Sigmoid colon (tissue), 4 donors: ENCODE measurements at regions not wholly inside any gene's neighbourhood (a gene's known extent, or its start where the extent isn't known, plus 50 kb on each side); places are given as distances from the start of the nearest gene placed in this dataset.

ENCODE experiments used
- POLR2AphosphoS5 ChIP-seq, 4 donors: sonication (generic); formaldehyde crosslinking; IDR thresholded peaks; one replicate each; pipeline ENCODE4 v1.6.1; 2017; ENCODE audit warnings: antibody characterized with exemption in 4 of 4
- TF ChIP-seq, protein P1 (sequence below), 4 experiments: fragments of 450-650 bp in 3 of 4; fragments of 200-600 bp in 1 of 4; IDR thresholded peaks; one replicate each; pipeline ENCODE4 v1.5.1; 2016 to 2019; ENCODE audit warnings: antibody characterized with exemption in 4 of 4, mild to moderate bottlenecking in 3 of 4, moderate library complexity in 2 of 4

DNA sequence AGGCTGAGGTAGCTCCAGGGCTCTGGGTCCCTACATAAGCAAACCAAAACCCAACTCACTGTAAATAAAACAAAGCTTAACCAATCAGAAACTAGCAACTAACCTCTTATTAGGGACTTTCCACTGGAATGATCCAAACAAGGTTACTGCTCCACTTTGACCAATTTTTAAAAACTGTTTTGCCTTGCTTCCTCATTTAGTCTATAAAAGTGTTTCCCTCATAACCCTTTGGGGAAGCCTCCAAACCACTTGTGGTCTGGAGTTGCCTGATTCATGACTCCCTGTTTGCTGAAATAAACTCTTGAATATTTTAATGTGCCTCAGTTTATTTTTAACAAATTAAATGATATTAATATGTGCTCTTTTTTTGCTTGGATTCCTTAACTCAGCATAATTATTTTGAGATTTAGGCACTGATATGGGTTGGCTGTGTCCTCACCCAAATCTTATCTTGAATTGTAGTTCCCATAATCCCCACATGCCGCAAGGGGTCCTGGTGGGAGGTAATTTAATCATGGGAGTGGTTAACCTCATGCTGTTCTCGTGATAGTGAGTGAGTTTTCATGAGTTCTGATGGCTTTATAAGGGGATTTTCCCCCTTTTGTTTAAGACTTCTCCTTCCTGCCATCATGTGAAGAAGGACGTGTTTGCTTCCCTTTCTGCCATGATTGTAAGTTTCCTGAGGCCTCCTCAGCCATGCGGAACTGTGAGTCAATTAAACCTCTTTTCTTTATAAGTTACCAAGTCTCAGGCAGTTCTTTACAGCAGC lies 90.6 kb downstream of the CD200R1L start:
- TF ChIP-seq, protein P1, sequence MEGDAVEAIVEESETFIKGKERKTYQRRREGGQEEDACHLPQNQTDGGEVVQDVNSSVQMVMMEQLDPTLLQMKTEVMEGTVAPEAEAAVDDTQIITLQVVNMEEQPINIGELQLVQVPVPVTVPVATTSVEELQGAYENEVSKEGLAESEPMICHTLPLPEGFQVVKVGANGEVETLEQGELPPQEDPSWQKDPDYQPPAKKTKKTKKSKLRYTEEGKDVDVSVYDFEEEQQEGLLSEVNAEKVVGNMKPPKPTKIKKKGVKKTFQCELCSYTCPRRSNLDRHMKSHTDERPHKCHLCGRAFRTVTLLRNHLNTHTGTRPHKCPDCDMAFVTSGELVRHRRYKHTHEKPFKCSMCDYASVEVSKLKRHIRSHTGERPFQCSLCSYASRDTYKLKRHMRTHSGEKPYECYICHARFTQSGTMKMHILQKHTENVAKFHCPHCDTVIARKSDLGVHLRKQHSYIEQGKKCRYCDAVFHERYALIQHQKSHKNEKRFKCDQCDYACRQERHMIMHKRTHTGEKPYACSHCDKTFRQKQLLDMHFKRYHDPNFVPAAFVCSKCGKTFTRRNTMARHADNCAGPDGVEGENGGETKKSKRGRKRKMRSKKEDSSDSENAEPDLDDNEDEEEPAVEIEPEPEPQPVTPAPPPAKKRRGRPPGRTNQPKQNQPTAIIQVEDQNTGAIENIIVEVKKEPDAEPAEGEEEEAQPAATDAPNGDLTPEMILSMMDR (IDR thresholded peaks at IDR 0.05): no peak
- no peak for TF ChIP-seq POLR2AphosphoS5 (IDR thresholded peaks at IDR 0.05)
